Peyer's patch (tissue), 4 donors: ENCODE measurements at regions not wholly inside any gene's neighbourhood (a gene's known extent, or its start where the extent isn't known, plus 50 kb on each side); places are given as distances from the start of the nearest gene placed in this dataset.

ENCODE experiments used
- CTCF ChIP-seq, 6 experiments: fragments of 450-650 bp in 4 of 6; fragments of 200-600 bp in 2 of 6; sonication (generic) in 1 of 6; IDR thresholded peaks; one replicate each; pipeline ENCODE4 v1.5.1; 2017 to 2019; ENCODE audit warnings: antibody characterized with exemption in 6 of 6, mild to moderate bottlenecking in 3 of 6, moderate library complexity in 1 of 6
- POLR2A ChIP-seq, 2 donors: fragments of 450-650 bp; IDR thresholded peaks; one replicate each; pipeline ENCODE4 v1.5.1; 2017; ENCODE audit warnings: antibody characterized with exemption in 2 of 2, mild to moderate bottlenecking in 2 of 2, moderate library complexity in 2 of 2

DNA sequence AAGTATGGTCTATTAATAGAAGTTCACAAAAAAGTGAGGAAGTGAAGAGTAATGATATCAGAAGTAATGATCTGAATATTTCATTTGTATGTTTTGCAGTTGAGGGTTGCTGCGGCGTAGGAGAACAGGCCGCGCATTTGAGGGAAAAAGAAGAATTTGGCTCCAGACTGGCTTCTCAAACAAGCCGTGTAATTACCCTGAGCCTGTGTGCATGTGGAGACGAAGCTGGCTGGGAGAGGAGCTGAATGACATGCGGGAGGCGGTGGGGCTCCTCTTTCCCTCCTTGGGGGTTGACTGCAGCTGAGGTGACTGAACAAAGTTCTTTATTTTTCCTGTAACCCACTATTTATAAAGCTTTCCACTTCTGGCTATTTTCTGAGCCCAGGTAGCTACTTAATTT lies 115.5 kb upstream of the AFDN start:
- no peak for TF ChIP-seq CTCF (IDR thresholded peaks at IDR 0.05)
- TF ChIP-seq POLR2A (IDR thresholded peaks at IDR 0.05) = no peak
